WTC11 (cell line): ENCODE measurements at regions not wholly inside any gene's neighbourhood (a gene's known extent, or its start where the extent isn't known, plus 50 kb on each side); places are given as distances from the start of the nearest gene placed in this dataset.

Source experiments
- ATAC-seq: fragments of 200-7000 bp; cut with Tn5 transposase; 2 replicates; pipeline ENCODE4 v1.10.0; 2021; ENCODE audit warnings: mild to moderate bottlenecking, moderate library complexity
- CTCF ChIA-PET: fragments of 300-600 bp; sonication (Branson Sonifier 250); formaldehyde crosslinking; loops from one replicate; lab custom pipeline; 2021; ENCODE audit warnings: antibody characterized with exemption; lab: Charles Lee
- POLR2A ChIA-PET: fragments of 350-600 bp; sonication (Branson Sonifier 250); formaldehyde crosslinking; loops from one replicate; lab custom pipeline; 2021; ENCODE audit warnings: antibody characterized with exemption; lab: Charles Lee
- DNase-seq: peaks from one replicate; pipeline ENCODE4 v3.0.0; 2021; ENCODE audit warnings: low spot score
- H3K27ac Mint-ChIP-seq: 2 replicates; pipeline ENCODE4 v1.8.0; 2021; ENCODE audit warnings: mixed read lengths
- H3K27me3 Mint-ChIP-seq: 2 replicates; pipeline ENCODE4 v1.8.0; 2021; ENCODE audit warnings: low read depth, mild to moderate bottlenecking, moderate library complexity, mixed read lengths
- H3K36me3 Mint-ChIP-seq: 2 replicates; pipeline ENCODE4 v1.8.0; 2021; ENCODE audit warnings: mixed read lengths
- H3K4me1 Mint-ChIP-seq: 2 replicates; pipeline ENCODE4 v1.8.0; 2022; ENCODE audit warnings: mixed read lengths
- H3K4me3 Mint-ChIP-seq: 2 replicates; pipeline ENCODE4 v1.8.0; 2021; ENCODE audit warnings: mild to moderate bottlenecking, moderate library complexity, mixed read lengths
- H3K9me3 Mint-ChIP-seq: 2 replicates; pipeline ENCODE4 v1.8.0; 2021; ENCODE audit warnings: mixed read lengths
- AR ChIP-seq: fragments of 250-450 bp; sonication (Bioruptor Pico); IDR thresholded peaks from 2 replicates; pipeline ENCODE4 v1.9.0; 2021; ENCODE audit warnings: mild to moderate bottlenecking
- CREM ChIP-seq: sonication (generic); formaldehyde crosslinking; IDR thresholded peaks from 2 replicates; pipeline ENCODE4 v1.8.1; 2022; ENCODE audit warnings: mild to moderate bottlenecking, missing genetic modification reagents, moderate library complexity
- E2F1 ChIP-seq: sonication (generic); formaldehyde crosslinking; IDR thresholded peaks from 2 replicates; pipeline ENCODE4 v1.8.0; 2022; ENCODE audit warnings: mild to moderate bottlenecking, missing genetic modification reagents
- ERG ChIP-seq: fragments of 250-450 bp; sonication (Bioruptor Pico); IDR thresholded peaks from 2 replicates; pipeline ENCODE4 v1.8.0; 2021; ENCODE audit warnings: mild to moderate bottlenecking
- FOXP1 ChIP-seq: sonication (generic); formaldehyde crosslinking; IDR thresholded peaks from 2 replicates; pipeline ENCODE4 v1.8.0; 2022; ENCODE audit warnings: missing genetic modification reagents, mild to moderate bottlenecking, moderate library complexity, borderline replicate concordance
- FOXP4 ChIP-seq: sonication (generic); formaldehyde crosslinking; IDR thresholded peaks from 2 replicates; pipeline ENCODE4 v1.8.0; 2022; ENCODE audit warnings: mild to moderate bottlenecking, missing genetic modification reagents
- GRHL2 ChIP-seq: fragments of 250-450 bp; sonication (Bioruptor Pico); IDR thresholded peaks from 2 replicates; pipeline ENCODE4 v1.8.0; 2022; ENCODE audit warnings: mild to moderate bottlenecking, moderate library complexity; ENCODE audit not compliant: insufficient replicate concordance, severe bottlenecking
- GTF2I ChIP-seq: fragments of 250-450 bp; sonication (Bioruptor Pico); conservative IDR thresholded peaks from 2 replicates; pipeline ENCODE4 v1.4.0; 2021; ENCODE audit warnings: mild to moderate bottlenecking
- IRF1 ChIP-seq: sonication (generic); formaldehyde crosslinking; IDR thresholded peaks from 2 replicates; pipeline ENCODE4 v1.8.0; 2023; ENCODE audit warnings: missing genetic modification reagents
- MLX ChIP-seq: sonication (generic); formaldehyde crosslinking; IDR thresholded peaks from 2 replicates; pipeline ENCODE4 v1.8.1; 2023; ENCODE audit warnings: mild to moderate bottlenecking, missing genetic modification reagents, moderate library complexity
- NFATC4 ChIP-seq: fragments of 250-450 bp; sonication (Bioruptor Pico); IDR thresholded peaks from 2 replicates; pipeline ENCODE4 v1.9.0; 2021; ENCODE audit warnings: mild to moderate bottlenecking
- NFE2L1 ChIP-seq: sonication (generic); formaldehyde crosslinking; IDR thresholded peaks from 2 replicates; pipeline ENCODE4 v1.8.1; 2023; ENCODE audit warnings: missing genetic modification reagents
- NFYB ChIP-seq: sonication (generic); formaldehyde crosslinking; conservative IDR thresholded peaks from 2 replicates; pipeline ENCODE4 v1.8.0; 2022; ENCODE audit warnings: low read depth, missing genetic modification reagents
- PRDM15 ChIP-seq: sonication (generic); formaldehyde crosslinking; IDR thresholded peaks from 2 replicates; pipeline ENCODE4 v1.8.0; 2022; ENCODE audit warnings: missing genetic modification reagents
- SP1 ChIP-seq: sonication (generic); formaldehyde crosslinking; conservative IDR thresholded peaks from 2 replicates; pipeline ENCODE4 v1.8.1; 2022; ENCODE audit warnings: missing genetic modification reagents
- TEAD4 ChIP-seq: sonication (generic); formaldehyde crosslinking; IDR thresholded peaks from 2 replicates; pipeline ENCODE4 v1.8.0; 2022; ENCODE audit warnings: mild to moderate bottlenecking, missing genetic modification reagents
- ZBTB21 ChIP-seq: sonication (generic); formaldehyde crosslinking; IDR thresholded peaks from 2 replicates; pipeline ENCODE4 v1.8.1; 2023; ENCODE audit warnings: mild to moderate bottlenecking, missing genetic modification reagents, borderline replicate concordance
- ZMAT4 ChIP-seq: fragments of 250-450 bp; sonication (Bioruptor Pico); IDR thresholded peaks from 2 replicates; pipeline ENCODE4 v1.9.0; 2021; ENCODE audit warnings: mild to moderate bottlenecking
- ZNF512 ChIP-seq: sonication (generic); formaldehyde crosslinking; IDR thresholded peaks from 2 replicates; pipeline ENCODE4 v1.8.1; 2022; ENCODE audit warnings: missing genetic modification reagents, borderline replicate concordance

GRCh38 chr4:138535316-138535715 is 293.2 kb upstream of the SLC7A11 start:
- ATAC-seq (no peak), DNase-seq (no peak)
- peaks cover 2% of the 10 kb centered on the region; the same call in 1 of the 2 replicates for H3K4me1 Mint-ChIP-seq
- ChIA-PET CTCF (interaction anchor here (1.1 kb wide), 1 partner anchor 13 kb away, joined by 4 read pairs; no protein-coding TSS in a partner anchor), POLR2A (no interaction called here)
- peaks cover 45% of the 10 kb centered on the region for H3K9me3 Mint-ChIP-seq
- H3K4me3 Mint-ChIP-seq: no peak overlapping the region
- TF ChIP-seq FOXP1 (CRISPR knock-in tag): no peak
- TF ChIP-seq NFE2L1 (CRISPR knock-in tag): no peak
- TF ChIP-seq GTF2I (CRISPR knock-in tag): no peak
- no peak for TF ChIP-seq MLX (CRISPR knock-in tag)
- no peak for TF ChIP-seq PRDM15 (CRISPR knock-in tag)
- no peak for TF ChIP-seq IRF1
- no peak for TF ChIP-seq SP1
- TF ChIP-seq NFYB: no peak
- no peak for TF ChIP-seq NFATC4 (CRISPR knock-in tag)
- TF ChIP-seq ZMAT4 (CRISPR knock-in tag): no peak
- TF ChIP-seq ERG: no peak
- TF ChIP-seq ZNF512 (CRISPR knock-in tag): no peak
- no peak for TF ChIP-seq ZBTB21 (CRISPR knock-in tag)
- no peak for TF ChIP-seq E2F1 (CRISPR knock-in tag)
- TF ChIP-seq TEAD4 (CRISPR knock-in tag): no peak
- TF ChIP-seq AR (CRISPR knock-in tag): no peak
- no peak for TF ChIP-seq CREM (CRISPR knock-in tag)
- no peak for TF ChIP-seq GRHL2 (CRISPR knock-in tag)
- TF ChIP-seq FOXP4 (CRISPR knock-in tag): no peak
- no peaks in the 10 kb centered on the region for H3K27me3 Mint-ChIP-seq
- no peak overlapping the region for H3K27ac Mint-ChIP-seq
- peaks cover 34% of the 10 kb centered on the region for H3K36me3 Mint-ChIP-seq
